Panc1 (cell line): ENCODE measurements at regions not wholly inside any gene's neighbourhood (a gene's known extent, or its start where the extent isn't known, plus 50 kb on each side); places are given as distances from the start of the nearest gene placed in this dataset.

Experiments used
- ATAC-seq: fragments of 200-7000 bp; cut with Tn5 transposase; 2 replicates; pipeline ENCODE4 v1.9.1; 2020; ENCODE audit warnings: mild to moderate bottlenecking, moderate library complexity
- BruUV-seq: library from RNA; stranded (reverse); fragments of 400-500 nt; replicated peaks from 2 replicates; lab custom pipeline; 2021; lab: Mats Ljungman, UMichigan
- CTCF ChIA-PET: fragments of 300-600 bp; sonication (Branson Sonifier 250); formaldehyde crosslinking; loops from one replicate; lab custom pipeline; 2022; ENCODE audit warnings: antibody characterized with exemption; lab: Charles Lee
- POLR2A ChIA-PET: fragments of 300-600 bp; sonication (Branson Sonifier 250); formaldehyde crosslinking; loops from one replicate; lab custom pipeline; 2022; ENCODE audit warnings: antibody characterized with exemption; lab: Charles Lee
- DNase-seq: peaks from one replicate; pipeline ENCODE4 v3.0.0-alpha.2; 2010; ENCODE audit warnings: low read depth, low spot score
- H3K27ac ChIP-seq: 2 replicates; pipeline ENCODE4 v1.5.1; 2011; ENCODE audit warnings: mild to moderate bottlenecking, low read length, inconsistent platforms
- H3K27me3 ChIP-seq: fragments of 200-500 bp; sonication (Bioruptor generic); 2 replicates; pipeline ENCODE4 v1.6.0; 2014; ENCODE audit warnings: low read length, inconsistent platforms; ENCODE audit not compliant: control insufficient read depth, insufficient read depth
- H3K36me3 ChIP-seq: fragments of 200-500 bp; sonication (Bioruptor generic); 2 replicates; pipeline ENCODE4 v1.5.1; 2014; ENCODE audit warnings: inconsistent platforms, mild to moderate bottlenecking, low read length, moderate library complexity; ENCODE audit not compliant: control insufficient read depth, insufficient read depth
- H3K4me1 ChIP-seq: 2 replicates; pipeline ENCODE4 v1.5.1; 2011; ENCODE audit warnings: inconsistent platforms, mild to moderate bottlenecking, low read length, moderate library complexity; ENCODE audit not compliant: control insufficient read depth, insufficient read depth
- H3K4me3 ChIP-seq, 2 experiments: 2 replicates each; pipeline ENCODE4 v1.5.1; 2011 to 2012; ENCODE audit warnings: low read depth in 2 of 2, low read length in 2 of 2, mild to moderate bottlenecking in 2 of 2, inconsistent platforms in 1 of 2, moderate library complexity in 1 of 2
- H3K9me3 ChIP-seq: fragments of 200-500 bp; sonication (Bioruptor generic); 2 replicates; pipeline ENCODE4 v1.5.1; 2014; ENCODE audit warnings: low read depth, mild to moderate bottlenecking, inconsistent platforms, low read length, moderate library complexity; ENCODE audit not compliant: control insufficient read depth, insufficient read depth
- POLR2AphosphoS5 ChIP-seq: IDR thresholded peaks from 2 replicates; pipeline ENCODE4 v1.6.1; 2012; ENCODE audit warnings: mild to moderate bottlenecking, low read depth, low read length, moderate library complexity
- SIN3A ChIP-seq: IDR thresholded peaks from 2 replicates; pipeline ENCODE4 v1.6.1; 2012; ENCODE audit warnings: low read depth, mild to moderate bottlenecking, low read length, moderate library complexity, borderline replicate concordance; ENCODE audit not compliant: insufficient read depth
- TCF7L2 ChIP-seq: IDR thresholded peaks from 2 replicates; pipeline ENCODE4 v1.6.1; 2011; ENCODE audit warnings: mild to moderate bottlenecking, low read depth, low read length, inconsistent platforms
- in situ Hi-C: cut with HindIII; loops from 2 replicates; pipeline ENCODE4 v1.10.0; 2016; ENCODE audit warnings: low sequenced_read_pairs, low pct_unique_long_range_greater_than_20kb
- intact Hi-C: fragments of 100-400 bp; cut with micrococcal nuclease; formaldehyde crosslinking; loops from one replicate; pipeline ENCODE4 v1.10.0; 2022; ENCODE audit not compliant: unreplicated experiment
- TF ChIP-seq, protein P1 (sequence below): fragments of 450-650 bp; IDR thresholded peaks from 2 replicates; pipeline ENCODE4 v1.5.1; 2017; ENCODE audit warnings: mild to moderate bottlenecking
- TF ChIP-seq, protein P2 (sequence below), 2 experiments: IDR thresholded peaks; 2 replicates each; pipeline ENCODE4 v1.6.1; 2011 to 2012; ENCODE audit warnings: low read depth in 2 of 2, control low read depth in 1 of 2, low read length in 1 of 2, mild to moderate bottlenecking in 1 of 2, moderate library complexity in 1 of 2; ENCODE audit not compliant: insufficient read depth in 1 of 2

DNA sequence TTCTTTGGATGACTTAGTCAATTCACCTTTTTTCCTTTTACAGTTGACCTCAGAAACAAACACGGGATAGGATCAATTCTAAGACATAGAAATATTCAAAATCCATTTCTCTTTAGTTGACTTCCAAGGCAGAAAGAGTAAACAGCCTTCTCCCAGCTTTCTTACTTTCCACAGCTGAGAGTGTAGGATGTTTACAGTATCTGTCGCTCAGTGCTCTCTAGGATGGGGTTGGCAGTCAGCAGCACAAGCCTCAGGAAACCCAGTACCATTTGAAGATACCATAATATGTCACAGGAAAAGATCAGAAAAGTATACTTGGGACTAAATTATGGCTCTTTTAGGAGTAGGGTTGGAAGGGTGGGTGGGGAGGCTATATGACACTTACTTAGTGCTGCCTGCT is 88.2 kb downstream of the OGFRL1 start:
- Histone ChIP-seq H3K27me3 (no peaks in the 10 kb centered on the region), H3K4me1 (peaks cover 18% of the 10 kb centered on the region), H3K36me3 (peaks cover 11% of the 10 kb centered on the region), H3K4me3 (no peak overlapping the region), H3K27ac (peak overlapping the region; percentile 52; the same call in 1 of the 2 replicates), H3K9me3 (no peaks in the 10 kb centered on the region)
- intact Hi-C loops (no loop called here), in situ Hi-C loops (no loop called here)
- POLR2A ChIA-PET: no interaction called here
- DNase-seq: no peak
- ATAC-seq: peak; percentile 33; the same call in 1 of the 2 replicates
- CTCF ChIA-PET: no interaction called here
- TF ChIP-seq POLR2AphosphoS5 (no peak), TCF7L2 (no peak), SIN3A (no peak)
- TF ChIP-seq, protein P1, sequence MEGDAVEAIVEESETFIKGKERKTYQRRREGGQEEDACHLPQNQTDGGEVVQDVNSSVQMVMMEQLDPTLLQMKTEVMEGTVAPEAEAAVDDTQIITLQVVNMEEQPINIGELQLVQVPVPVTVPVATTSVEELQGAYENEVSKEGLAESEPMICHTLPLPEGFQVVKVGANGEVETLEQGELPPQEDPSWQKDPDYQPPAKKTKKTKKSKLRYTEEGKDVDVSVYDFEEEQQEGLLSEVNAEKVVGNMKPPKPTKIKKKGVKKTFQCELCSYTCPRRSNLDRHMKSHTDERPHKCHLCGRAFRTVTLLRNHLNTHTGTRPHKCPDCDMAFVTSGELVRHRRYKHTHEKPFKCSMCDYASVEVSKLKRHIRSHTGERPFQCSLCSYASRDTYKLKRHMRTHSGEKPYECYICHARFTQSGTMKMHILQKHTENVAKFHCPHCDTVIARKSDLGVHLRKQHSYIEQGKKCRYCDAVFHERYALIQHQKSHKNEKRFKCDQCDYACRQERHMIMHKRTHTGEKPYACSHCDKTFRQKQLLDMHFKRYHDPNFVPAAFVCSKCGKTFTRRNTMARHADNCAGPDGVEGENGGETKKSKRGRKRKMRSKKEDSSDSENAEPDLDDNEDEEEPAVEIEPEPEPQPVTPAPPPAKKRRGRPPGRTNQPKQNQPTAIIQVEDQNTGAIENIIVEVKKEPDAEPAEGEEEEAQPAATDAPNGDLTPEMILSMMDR: no peak
- TF ChIP-seq, protein P2, sequence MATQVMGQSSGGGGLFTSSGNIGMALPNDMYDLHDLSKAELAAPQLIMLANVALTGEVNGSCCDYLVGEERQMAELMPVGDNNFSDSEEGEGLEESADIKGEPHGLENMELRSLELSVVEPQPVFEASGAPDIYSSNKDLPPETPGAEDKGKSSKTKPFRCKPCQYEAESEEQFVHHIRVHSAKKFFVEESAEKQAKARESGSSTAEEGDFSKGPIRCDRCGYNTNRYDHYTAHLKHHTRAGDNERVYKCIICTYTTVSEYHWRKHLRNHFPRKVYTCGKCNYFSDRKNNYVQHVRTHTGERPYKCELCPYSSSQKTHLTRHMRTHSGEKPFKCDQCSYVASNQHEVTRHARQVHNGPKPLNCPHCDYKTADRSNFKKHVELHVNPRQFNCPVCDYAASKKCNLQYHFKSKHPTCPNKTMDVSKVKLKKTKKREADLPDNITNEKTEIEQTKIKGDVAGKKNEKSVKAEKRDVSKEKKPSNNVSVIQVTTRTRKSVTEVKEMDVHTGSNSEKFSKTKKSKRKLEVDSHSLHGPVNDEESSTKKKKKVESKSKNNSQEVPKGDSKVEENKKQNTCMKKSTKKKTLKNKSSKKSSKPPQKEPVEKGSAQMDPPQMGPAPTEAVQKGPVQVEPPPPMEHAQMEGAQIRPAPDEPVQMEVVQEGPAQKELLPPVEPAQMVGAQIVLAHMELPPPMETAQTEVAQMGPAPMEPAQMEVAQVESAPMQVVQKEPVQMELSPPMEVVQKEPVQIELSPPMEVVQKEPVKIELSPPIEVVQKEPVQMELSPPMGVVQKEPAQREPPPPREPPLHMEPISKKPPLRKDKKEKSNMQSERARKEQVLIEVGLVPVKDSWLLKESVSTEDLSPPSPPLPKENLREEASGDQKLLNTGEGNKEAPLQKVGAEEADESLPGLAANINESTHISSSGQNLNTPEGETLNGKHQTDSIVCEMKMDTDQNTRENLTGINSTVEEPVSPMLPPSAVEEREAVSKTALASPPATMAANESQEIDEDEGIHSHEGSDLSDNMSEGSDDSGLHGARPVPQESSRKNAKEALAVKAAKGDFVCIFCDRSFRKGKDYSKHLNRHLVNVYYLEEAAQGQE (IDR thresholded peaks at IDR 0.05; ENCODE audit: insufficient read depth in 1 of 2, low read depth in 2 of 2, low read length in 1 of 2): no peak
- BruUV-seq: no TSS peak

DNA sequence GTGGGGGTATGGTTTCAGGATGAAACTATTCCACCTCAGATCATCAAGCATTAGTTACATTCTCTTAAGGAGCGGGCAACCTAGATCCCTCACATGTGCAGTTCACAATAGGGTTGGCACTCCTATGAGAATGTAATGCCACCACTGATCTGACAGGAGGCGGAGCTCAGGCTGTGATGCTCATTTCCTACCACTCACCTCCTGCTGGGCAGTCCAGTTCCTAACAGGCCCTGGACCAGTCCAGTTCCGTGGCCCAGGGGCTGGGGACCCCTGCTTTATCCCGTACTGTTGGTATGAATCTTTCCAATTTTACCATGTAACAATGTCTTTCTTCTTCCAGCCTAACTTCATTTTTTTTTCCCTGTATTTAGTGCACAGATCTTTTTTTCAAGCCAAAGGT is 94.9 kb downstream of the OGFRL1 start:
- intact Hi-C loops (loop anchor here (10.0 kb wide), 1 partner anchor 701 kb away; no protein-coding TSS in a partner anchor), in situ Hi-C loops (no loop called here)
- DNase-seq (no peak), ATAC-seq (peak; percentile 73)
- H3K4me1 ChIP-seq: peaks cover 49% of the 10 kb centered on the region
- TF ChIP-seq POLR2AphosphoS5 (no peak), TCF7L2 (no peak), SIN3A (no peak)
- TF ChIP-seq, protein P1: no peak; the same call in 1 of the 2 replicates
- TF ChIP-seq, protein P2 (IDR thresholded peaks at IDR 0.05; ENCODE audit: insufficient read depth in 1 of 2, low read depth in 2 of 2, low read length in 1 of 2): no peak
- no peak overlapping the region for H3K4me3 ChIP-seq
- H3K27ac ChIP-seq: peak overlapping the region; percentile 48
- BruUV-seq: no TSS peak
- H3K36me3 ChIP-seq: peaks cover 11% of the 10 kb centered on the region
- H3K27me3 ChIP-seq: no peaks in the 10 kb centered on the region
- POLR2A ChIA-PET: no interaction called here
- CTCF ChIA-PET: interaction anchor here (0.6 to 1.3 kb wide), 2 partner anchors 12 to 127 kb away, joined by 3 to 4 read pairs; no protein-coding TSS in a partner anchor
- H3K9me3 ChIP-seq: no peaks in the 10 kb centered on the region
